ENCODE measurements at regions not wholly inside any gene's neighbourhood (a gene's known extent, or its start where the extent isn't known, plus 50 kb on each side); places are given as distances from the start of the nearest gene placed in this dataset.

- no peak for TF ChIP-seq CTCF (IDR thresholded peaks at IDR 0.05)
- Histone ChIP-seq H3K27ac (no peak overlapping the region), H3K4me3 (no peak overlapping the region), H3K4me1 (no peaks in the 10 kb centered on the region), H3K9me3 (no peaks in the 10 kb centered on the region), H3K36me3 (no peaks in the 10 kb centered on the region), H3K27me3 (ENCODE audit: low read depth) (no peaks in the 10 kb centered on the region)
- DNase-seq, result no peak
- no peak for ATAC-seq
- intact Hi-C loops (cut with DNase I), result no loop called here
These were observed 203.5 kb downstream of the MBD2 start for GRCh38 chr18:54020966-54021365.

- intact Hi-C loops (cut with DNase I), result no loop called here
- Histone ChIP-seq H3K4me1 (no peaks in the 10 kb centered on the region), H3K4me3 (no peak overlapping the region), H3K36me3 (no peaks in the 10 kb centered on the region), H3K27ac (no peak overlapping the region), H3K9me3 (no peaks in the 10 kb centered on the region), H3K27me3 (ENCODE audit: low read depth) (no peaks in the 10 kb centered on the region)
- no peak for ATAC-seq
- no peak for DNase-seq
- no peak for TF ChIP-seq CTCF (IDR thresholded peaks at IDR 0.05)
These were observed 204.2 kb downstream of the MBD2 start for GRCh38 chr18:54020156-54020745.

GRCh38 chr18:54019641-54020040, 204.8 kb downstream of the MBD2 start:
- Histone ChIP-seq H3K27ac (no peak overlapping the region), H3K4me3 (no peak overlapping the region), H3K27me3 (ENCODE audit: low read depth) (no peaks in the 10 kb centered on the region), H3K4me1 (no peaks in the 10 kb centered on the region), H3K36me3 (no peaks in the 10 kb centered on the region), H3K9me3 (no peaks in the 10 kb centered on the region)
- ATAC-seq (no peak), DNase-seq (no peak)
- intact Hi-C loops (cut with DNase I), result no loop called here
- no peak for TF ChIP-seq CTCF (IDR thresholded peaks at IDR 0.05)

DNA sequence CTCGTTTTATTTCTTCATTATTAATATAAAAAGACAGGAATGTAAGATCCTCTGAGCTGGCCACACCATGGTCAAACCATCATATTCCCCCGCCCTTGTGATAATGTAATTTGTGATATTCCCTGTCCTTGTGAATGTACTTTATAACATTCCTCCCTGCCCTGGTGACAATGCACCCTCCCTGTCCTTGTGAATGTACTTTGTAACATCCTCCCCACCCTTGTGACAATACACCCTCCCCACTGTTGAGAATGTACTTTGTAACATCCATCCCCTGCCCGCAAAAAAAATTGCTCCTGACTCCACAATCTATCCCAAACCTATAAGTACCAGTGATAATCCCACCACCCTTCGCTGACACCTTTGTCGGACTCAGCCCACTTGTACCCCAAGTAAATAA, 211.0 kb downstream of the MBD2 start:
- H3K36me3 ChIP-seq, result no peaks in the 10 kb centered on the region
- H3K9me3 ChIP-seq, result no peaks in the 10 kb centered on the region
- TF ChIP-seq CTCF (IDR thresholded peaks at IDR 0.05), result no peak
- DNase-seq (no peak), ATAC-seq (no peak)
- H3K27ac ChIP-seq, result no peak overlapping the region
- no peaks in the 10 kb centered on the region for H3K27me3 ChIP-seq (ENCODE audit: low read depth)
- no peaks in the 10 kb centered on the region for H3K4me1 ChIP-seq
- no peak overlapping the region for H3K4me3 ChIP-seq
- intact Hi-C loops (cut with DNase I), result no loop called here

DNA sequence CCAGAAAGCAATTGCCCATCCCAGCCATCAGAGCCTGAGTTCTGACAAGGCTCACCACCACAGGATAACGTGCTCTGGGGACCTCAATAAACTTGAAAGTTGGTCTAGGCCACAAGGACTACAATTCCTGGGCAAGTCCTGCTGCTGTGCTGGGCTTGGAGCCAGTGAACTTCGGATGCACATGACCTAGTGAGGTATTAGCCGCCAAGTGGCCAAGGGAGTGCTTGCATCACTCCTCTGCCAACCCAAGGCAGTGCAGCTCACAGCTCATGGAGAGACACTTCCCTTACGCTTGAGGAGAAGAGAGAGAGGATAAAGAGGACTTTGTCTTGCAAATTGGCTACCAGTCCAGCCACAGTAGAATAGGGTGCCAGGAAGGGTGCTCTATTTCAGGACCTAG, 219.6 kb downstream of the MBD2 start:
- H3K4me3 ChIP-seq, result no peak overlapping the region
- TF ChIP-seq CTCF (IDR thresholded peaks at IDR 0.05), result no peak
- H3K27me3 ChIP-seq (ENCODE audit: low read depth), result no peaks in the 10 kb centered on the region
- H3K9me3 ChIP-seq, result no peaks in the 10 kb centered on the region
- no peak overlapping the region for H3K27ac ChIP-seq
- no peaks in the 10 kb centered on the region for H3K36me3 ChIP-seq
- no peak for ATAC-seq
- no peaks in the 10 kb centered on the region for H3K4me1 ChIP-seq
- DNase-seq, result no peak
- intact Hi-C loops (cut with DNase I), result no loop called here

GRCh38 chr18:54003195-54003594, 221.3 kb downstream of the MBD2 start:
- Histone ChIP-seq H3K9me3 (no peaks in the 10 kb centered on the region), H3K27ac (no peak overlapping the region), H3K36me3 (no peaks in the 10 kb centered on the region), H3K4me1 (no peaks in the 10 kb centered on the region), H3K27me3 (ENCODE audit: low read depth) (no peaks in the 10 kb centered on the region), H3K4me3 (no peak overlapping the region)
- intact Hi-C loops (cut with DNase I), result no loop called here
- no peak for ATAC-seq
- DNase-seq, result no peak
- no peak for TF ChIP-seq CTCF (IDR thresholded peaks at IDR 0.05)
